ENCODE measurements at regions not wholly inside any gene's neighbourhood (a gene's known extent, or its start where the extent isn't known, plus 50 kb on each side); places are given as distances from the start of the nearest gene placed in this dataset.

DNA sequence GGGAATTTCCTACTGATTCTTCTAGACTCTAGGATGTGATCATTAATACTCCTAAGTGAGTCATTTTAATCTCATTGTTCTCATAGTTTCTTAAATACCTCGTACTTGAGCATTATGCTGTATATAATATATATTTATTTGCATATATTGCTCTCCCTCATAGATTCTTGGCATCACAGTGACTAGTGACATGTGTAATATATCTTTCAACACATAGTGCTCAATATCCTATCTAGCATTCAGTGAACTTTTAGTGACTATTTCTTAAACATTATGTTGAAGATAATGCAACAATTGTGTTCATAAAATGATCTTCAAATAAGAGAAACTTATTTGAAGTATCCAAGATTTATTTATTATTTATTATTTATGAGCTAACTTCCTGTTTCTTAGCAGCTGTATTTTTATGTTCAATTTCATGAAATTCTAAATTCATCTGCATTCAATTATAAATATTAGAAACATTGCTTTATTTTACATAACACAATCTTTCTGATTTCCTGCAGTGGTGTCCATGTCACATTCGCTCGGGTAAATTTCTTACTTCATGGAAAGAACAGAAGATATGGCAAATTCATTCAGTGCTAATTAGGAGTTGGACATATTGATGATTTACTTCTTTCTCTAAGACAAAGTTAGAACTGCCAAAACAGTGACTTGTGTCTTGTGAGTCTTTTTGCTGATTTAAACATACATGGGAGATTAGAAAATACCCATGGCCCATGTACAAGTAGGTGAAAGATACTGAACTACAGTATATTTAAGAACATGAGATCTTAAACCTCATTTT, 1095.5 kb upstream of the IGFBP7 start:
- DNase-seq (ENCODE audit: low read depth in 2 of 2) = no peak

GRCh38 chr4:58192217-58192616, 1082.0 kb upstream of the IGFBP7 start:
- DNase-seq (ENCODE audit: low read depth in 2 of 2) = no peak

GRCh38 chr4:58191109-58191508, 1080.9 kb upstream of the IGFBP7 start:
- no peak for DNase-seq (ENCODE audit: low read depth in 2 of 2)

GRCh38 chr4:58188316-58188715, 1078.1 kb upstream of the IGFBP7 start:
- DNase-seq (ENCODE audit: low read depth in 2 of 2) = no peak

- DNase-seq (ENCODE audit: low read depth in 2 of 2) = no peak
These were observed 1064.8 kb upstream of the IGFBP7 start for GRCh38 chr4:58175024-58175423.

GRCh38 chr4:58166490-58166889, 1056.3 kb upstream of the IGFBP7 start:
- no peak for DNase-seq (ENCODE audit: low read depth in 2 of 2)

DNA sequence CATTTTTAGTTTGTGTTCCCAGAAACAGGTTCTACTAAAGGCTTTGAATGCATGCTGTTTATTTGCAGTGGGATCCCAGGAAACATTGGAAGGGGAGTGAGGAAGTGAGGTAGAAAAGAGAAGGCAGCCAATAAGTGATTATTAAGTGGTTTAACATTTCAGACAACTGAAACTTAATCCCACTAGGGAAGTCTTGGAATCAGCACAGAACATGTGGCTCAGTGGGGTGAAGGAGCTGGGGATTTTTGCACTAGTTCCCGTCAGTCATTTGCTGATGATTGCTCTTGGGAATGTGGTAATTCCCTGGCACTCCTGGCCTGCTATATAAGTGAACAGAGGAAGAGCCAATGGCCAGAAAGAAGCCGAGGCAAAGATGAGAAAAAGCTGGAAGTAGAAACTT, 1053.0 kb upstream of the IGFBP7 start:
- no peak for DNase-seq (ENCODE audit: low read depth in 2 of 2)

GRCh38 chr4:58149404-58150085, 1039.4 kb upstream of the IGFBP7 start:
- no peak for DNase-seq (ENCODE audit: low read depth in 2 of 2)

- DNase-seq (ENCODE audit: low read depth in 2 of 2) = no peak
These were observed 1034.5 kb upstream of the IGFBP7 start for GRCh38 chr4:58144721-58145120.

- no peak for DNase-seq (ENCODE audit: low read depth in 2 of 2)
These were observed 1028.8 kb upstream of the IGFBP7 start for GRCh38 chr4:58138786-58139668.

- no peak for DNase-seq (ENCODE audit: low read depth in 2 of 2)
These were observed 1026.4 kb upstream of the IGFBP7 start for GRCh38 chr4:58136604-58137003.

- DNase-seq (ENCODE audit: low read depth in 2 of 2) = no peak
These were observed 1017.5 kb upstream of the IGFBP7 start for GRCh38 chr4:58127680-58128079.

DNA sequence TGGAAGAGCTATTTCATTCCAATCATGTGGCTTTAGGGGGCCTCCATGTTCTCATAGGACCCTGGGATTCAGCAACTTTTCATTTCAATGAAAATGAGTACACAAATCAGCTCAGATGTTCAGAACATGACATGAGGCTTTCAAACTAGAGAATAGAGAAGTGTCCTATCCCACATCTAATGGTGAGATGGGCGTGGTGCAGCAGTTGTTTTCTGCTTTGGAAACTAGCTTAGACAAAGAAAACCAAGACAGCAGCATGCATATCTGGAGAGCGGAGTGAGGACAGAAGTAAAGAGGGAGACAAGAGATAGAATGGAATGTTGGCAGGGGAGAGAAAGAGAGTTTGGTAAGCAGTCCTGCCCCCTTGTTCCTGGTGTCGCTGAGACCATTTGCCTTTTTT, 1009.1 kb upstream of the IGFBP7 start:
- no peak for DNase-seq (ENCODE audit: low read depth in 2 of 2)

DNA sequence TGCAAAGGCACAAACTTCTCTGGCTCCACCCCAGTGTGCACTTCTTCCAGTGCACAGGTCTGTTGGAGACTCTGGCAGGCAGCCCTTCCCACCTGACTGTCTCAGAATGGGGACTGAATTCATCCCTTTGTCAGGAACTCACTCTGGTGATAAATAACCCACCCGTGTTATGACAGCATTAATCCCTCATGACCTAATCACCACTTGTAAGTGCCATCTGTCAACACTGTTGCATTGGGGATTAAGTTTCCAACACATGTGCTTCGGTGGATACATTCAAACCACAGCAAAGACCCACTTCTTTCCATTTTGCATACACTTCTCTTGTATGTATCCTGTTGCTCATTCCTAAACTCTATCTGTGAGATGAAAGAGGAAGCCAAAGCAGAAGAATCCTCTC, 1002.9 kb upstream of the IGFBP7 start:
- DNase-seq (ENCODE audit: low read depth in 2 of 2) = no peak

GRCh38 chr4:58111818-58112217, 1001.6 kb upstream of the IGFBP7 start:
- DNase-seq (ENCODE audit: low read depth in 2 of 2) = no peak

- DNase-seq (ENCODE audit: low read depth in 2 of 2) = no peak
These were observed 983.2 kb upstream of the IGFBP7 start for GRCh38 chr4:58093352-58093751.

- DNase-seq (ENCODE audit: low read depth in 2 of 2) = no peak
These were observed 980.4 kb upstream of the IGFBP7 start for GRCh38 chr4:58090539-58090938.

GRCh38 chr4:58081356-58081755, 971.2 kb upstream of the IGFBP7 start:
- no peak for DNase-seq (ENCODE audit: low read depth in 2 of 2)

DNA sequence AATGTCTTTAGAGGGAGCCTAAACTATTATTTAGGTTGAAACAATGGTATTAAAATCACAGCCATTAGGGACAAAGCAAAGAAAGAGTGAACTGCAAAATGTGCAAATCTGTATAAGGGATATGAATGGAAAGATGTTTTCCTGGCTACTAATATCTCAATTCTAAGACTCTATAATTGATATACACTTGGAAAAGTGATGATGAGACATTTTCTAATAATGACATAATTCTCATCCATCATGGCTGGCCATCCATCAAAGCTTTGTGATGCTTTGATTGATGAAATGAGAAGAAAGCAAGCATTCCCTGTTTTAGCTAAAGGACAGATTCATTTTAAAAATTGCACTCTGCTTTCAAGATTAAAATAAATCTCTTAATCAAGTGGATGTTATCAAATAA, 965.5 kb upstream of the IGFBP7 start:
- DNase-seq (ENCODE audit: low read depth in 2 of 2) = no peak

- DNase-seq (ENCODE audit: low read depth in 2 of 2) = no peak
These were observed 964.2 kb upstream of the IGFBP7 start for GRCh38 chr4:58074382-58074781.

- no peak for DNase-seq (ENCODE audit: low read depth in 2 of 2)
These were observed 960.5 kb upstream of the IGFBP7 start for GRCh38 chr4:58070726-58071125.

DNA sequence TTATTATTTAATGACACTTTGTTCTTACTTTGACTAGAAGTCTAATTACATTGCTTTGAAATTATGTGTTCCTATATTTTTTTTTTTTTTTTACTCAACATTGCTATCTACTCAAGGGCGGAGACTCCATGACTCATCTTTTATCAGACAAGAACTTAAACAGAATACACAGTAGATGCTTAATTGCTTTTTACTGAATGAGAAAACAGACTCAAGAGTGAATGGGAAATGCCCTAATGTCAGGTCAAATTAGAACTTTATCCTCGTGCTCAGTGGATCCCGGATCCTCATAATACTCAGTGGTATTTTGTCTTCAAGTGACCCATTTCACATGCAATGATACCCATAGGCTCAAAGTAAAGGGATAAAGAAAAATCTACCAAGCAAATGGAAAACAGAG, 954.5 kb upstream of the IGFBP7 start:
- no peak for DNase-seq (ENCODE audit: low read depth in 2 of 2)
